LoVo (cell line): ENCODE measurements at regions not wholly inside any gene's neighbourhood (a gene's known extent, or its start where the extent isn't known, plus 50 kb on each side); places are given as distances from the start of the nearest gene placed in this dataset.
"Not testable (repeated sequence)": the region's sequence is repeated elsewhere in the genome, so short reads cannot be mapped to it uniquely, and the experiment has no call there.

Experiments
- DNase-seq: peaks from one replicate; pipeline ENCODE4 v3.0.0-alpha.2; 2016; ENCODE audit warnings: low spot score

DNA sequence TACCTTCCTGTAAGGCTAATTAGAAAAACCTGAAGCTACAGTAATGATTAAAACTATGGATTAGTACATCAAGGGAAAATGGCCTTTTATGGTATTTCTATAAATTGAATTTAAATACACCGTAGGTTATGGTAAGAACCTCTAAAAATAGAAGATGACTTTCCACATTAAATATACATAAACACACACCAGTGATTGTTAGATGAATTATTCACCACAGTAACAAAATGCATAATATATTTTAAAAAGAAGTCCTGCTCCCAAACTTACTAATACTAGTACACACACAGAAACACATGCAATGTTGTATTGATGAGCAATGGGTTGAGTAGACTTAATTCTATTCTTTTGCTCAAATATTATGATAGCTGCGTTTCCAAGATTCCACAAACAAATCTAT lies 277.9 kb upstream of the ANKRD50 start:
- no peak for DNase-seq

DNA sequence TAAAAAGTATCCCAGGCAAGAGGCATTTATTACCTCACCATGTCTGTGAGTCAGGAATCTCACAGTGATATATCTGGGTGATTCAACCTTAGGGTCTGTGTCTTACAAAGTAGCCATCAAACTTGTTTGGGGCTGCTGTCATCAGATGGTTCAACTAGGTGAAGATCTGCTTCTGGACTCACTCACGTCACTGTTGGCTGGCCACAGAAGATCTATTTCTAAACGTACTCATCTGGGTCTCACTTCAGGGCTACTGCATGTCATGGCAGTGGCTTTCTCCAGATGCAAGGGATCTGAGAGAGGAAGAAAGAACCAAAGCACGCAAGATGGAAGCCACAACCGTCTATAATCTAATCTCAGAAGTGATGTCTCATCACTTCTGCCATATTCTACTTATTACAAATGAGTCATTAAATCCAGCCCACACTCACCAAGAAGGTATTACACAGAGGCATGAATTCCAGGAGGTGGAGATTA lies 267.8 kb upstream of the ANKRD50 start:
- no peak for DNase-seq

DNA sequence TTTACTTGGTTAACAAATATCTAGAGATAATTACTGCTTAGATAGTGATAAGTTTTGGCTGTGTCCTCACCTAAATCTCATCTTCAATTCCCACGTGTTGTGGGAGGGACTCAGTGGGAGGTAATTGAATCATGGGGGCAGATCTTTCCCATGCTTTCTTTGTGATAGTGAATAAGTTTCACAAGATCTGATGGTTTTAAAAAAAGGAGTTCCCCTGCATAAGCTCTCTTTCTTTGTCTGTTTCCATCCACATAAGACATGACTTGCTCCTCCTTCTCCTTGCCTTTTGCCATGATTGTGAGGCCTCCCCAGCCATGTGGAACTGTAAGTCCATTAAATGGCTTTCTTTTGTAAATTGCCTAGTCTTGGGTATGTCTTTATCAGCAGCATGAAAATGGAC lies 266.0 kb upstream of the ANKRD50 start:
- DNase-seq = not testable (repeated sequence)

DNA sequence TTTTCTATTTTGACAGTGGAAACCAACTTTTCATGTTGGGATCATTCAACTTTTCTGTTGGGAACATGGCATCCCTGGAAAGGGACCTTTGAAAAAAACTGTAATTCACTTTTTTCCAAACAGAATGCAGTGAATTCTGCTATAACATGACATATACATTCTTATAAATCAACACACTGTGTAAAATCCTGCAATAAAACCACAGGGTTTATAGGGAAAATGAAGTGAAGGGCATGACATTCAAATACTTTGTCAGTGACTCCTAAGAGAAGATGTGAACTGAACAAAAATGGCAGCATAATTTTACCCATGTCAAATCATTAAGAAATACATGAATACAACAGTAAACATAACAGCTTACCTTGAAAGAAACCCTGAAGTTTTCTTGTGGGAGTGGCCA lies 264.5 kb upstream of the ANKRD50 start:
- DNase-seq = no peak

DNA sequence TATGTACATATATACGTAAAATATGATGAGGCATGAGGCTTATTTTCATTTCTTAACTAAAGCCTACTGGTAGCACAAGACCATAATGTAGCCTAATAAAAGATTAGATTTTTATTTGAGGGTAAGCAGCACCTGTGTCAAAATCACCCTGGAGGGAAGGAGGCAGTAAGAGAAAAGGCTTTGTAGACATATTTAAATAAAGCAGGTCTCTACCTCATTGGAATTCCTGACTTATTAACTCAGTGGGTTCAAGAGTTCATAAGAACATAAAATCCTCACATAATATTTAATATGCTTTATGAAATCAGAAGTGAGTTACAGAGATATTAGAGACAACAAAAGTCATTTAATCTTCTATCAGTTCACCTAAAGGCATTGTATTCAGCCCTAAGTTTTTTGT lies 261.6 kb upstream of the ANKRD50 start:
- no peak for DNase-seq

DNA sequence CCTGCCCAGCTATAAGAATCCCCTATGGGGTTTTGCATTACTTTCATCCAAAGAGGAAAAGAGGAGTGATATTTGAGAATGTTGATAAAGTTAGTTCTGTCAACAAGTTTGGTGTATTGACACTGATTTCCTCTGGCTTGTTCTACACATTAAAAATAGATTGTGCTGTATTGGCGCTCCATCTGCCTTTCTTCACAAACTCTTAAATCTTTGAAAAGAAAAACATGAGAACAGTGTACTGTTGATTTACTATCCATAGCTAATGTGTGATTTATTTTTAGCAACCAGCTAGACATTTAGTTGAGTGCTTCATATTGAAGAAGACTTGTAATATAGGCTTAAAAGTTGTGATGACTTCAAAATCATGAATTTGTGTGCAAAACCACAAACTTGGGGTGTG lies 261.2 kb upstream of the ANKRD50 start:
- no peak for DNase-seq

DNA sequence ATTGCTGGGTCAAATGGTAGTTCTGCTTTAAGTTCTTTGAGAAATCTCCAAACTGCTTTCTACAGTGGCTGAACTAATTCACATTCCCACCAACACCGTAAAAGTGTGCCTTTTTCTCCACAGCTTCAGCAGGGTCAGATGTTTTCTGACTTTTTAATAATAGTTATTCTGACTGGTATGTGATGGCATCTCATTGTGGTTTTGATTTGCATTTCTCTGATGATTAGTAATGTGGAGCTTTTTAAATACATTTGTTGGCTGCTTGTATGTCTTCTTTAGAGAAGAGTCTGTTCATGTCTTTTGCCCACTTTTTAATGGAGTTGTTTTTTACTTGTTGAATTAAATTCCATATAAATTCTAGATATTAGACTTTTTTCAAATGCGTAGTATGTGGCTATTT lies 257.5 kb upstream of the ANKRD50 start:
- no peak for DNase-seq

DNA sequence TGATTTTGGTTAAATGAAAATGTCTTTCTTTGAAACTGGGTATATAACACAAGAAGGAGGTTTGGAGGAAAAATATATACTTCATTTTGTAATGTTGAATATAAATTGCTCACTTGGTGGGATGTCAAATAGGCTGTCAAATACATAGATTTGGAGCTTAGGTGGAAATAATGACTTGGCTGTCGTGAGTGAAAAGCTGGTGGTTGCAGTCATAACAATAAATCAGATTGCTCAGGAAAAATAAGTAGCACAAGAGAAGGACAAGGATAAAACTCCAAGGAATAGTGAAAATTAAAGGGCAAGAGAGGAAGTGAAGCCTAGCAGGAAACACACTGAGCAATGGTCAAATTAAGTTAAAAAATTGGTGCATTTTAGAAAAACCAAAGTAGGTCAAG lies 253.0 kb upstream of the ANKRD50 start:
- no peak for DNase-seq

DNA sequence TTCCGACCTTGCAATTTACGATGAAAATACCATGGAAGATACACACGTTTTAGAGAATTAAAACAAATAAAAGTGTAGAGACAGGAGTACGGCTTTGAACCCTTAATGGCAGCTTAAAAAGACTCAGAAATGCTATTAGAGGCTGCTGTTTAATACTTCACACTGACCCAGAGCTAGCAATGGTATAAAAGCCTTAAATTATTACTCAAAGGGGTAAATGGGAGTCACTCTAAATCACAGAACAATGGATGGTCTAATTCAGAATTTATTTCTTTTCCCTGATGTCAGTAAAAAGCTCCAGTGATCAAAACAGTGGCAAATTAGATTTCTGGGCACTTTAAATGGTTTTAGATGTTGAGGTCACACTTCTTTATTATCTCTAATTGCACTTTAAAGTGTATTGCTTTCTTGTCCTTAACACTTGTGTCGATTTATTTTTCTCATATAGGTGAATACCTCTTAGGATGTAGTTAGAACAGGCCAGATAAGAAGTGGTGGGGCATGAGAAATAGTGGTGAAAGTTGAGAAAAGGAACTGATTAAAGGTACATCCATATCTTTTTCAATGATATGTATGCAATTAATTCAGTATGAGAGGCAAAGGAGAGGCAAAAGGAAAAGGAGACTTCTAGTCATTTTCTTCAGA lies 252.4 kb upstream of the ANKRD50 start:
- DNase-seq = no peak

DNA sequence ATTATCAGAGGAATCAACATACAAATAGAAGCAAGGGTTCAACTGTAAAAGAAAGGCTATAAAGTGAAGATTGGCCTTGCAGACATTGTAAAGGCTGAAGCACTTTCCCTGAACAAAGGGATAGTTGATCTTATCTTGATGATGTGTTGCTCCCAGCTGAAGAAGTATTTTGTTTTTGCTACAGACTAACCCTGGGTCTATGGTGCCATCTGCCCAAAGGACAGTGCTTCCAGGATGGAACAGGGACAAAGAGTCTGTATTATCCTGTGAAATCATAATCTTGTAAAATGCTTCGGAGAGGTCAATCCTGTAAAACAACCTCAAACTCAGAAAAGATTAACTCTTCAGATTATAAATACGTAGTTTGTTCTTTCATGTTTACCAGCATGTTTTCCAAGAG lies 251.7 kb upstream of the ANKRD50 start:
- DNase-seq = no peak

DNA sequence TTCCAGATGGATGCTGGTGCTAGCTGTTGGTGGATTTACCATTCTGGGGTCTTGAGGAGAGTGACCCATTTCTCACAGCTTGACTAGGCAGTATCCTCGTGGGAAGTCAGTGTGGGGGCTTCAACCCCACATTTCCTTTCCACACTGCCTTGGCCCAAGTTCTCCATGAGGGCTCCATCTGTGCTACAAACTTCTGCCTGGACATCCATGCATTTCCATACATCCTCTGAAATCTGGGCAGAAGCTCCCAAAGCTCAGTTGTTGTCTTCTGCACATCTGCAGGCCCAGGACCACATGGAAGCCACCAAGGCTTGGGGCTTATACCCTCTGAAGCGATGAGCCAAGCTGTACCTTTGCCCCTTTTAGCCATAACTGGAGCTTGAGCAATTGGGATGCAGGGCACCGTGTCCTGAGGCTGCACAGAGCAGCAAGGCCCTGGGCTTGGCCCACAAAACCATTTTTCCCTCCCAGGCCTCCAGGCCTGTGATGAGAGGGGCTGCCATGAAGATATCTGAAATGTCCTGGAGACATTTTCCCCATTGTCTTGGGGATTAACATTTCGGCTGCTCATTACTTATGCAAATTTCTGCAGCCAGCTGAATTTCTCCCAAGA lies 248.7 kb upstream of the ANKRD50 start:
- no peak for DNase-seq

DNA sequence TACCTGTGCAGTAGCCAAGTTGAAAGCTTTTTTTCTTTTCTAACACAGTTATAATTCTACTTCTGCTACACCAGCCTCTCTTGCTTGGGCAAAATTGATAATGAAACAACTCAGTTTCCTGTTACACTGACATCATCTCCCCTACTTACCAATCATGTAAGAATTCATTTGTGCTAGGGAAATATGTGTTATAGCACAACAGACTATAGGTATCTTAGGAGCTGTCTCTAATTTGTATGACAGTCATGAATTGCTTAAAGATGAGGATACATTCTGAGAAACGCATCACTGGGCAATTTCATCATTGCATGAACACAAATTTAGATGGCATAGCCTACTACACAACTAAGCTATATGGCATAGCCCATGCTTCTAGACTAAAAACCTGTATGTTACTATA lies 246.3 kb upstream of the ANKRD50 start:
- DNase-seq = no peak

DNA sequence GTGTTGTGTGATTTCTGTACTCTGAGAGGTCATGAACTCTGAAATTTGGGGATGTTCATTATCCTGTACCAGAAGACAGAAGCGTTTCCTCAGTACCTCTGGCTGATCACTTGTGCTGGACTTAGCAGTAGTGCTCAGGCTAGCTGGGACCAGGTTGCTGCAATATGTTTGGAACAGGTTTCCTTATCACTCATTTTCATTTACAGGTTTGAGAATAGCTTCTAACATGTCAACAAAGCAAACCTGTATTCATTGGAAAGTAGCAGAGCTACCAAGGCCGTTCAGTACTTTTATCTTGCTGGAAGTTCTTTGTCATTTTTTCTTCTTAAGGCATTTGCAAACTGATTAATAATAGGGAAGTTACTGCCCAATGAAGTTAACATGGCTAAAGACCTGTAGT lies 242.9 kb upstream of the ANKRD50 start:
- no peak for DNase-seq

DNA sequence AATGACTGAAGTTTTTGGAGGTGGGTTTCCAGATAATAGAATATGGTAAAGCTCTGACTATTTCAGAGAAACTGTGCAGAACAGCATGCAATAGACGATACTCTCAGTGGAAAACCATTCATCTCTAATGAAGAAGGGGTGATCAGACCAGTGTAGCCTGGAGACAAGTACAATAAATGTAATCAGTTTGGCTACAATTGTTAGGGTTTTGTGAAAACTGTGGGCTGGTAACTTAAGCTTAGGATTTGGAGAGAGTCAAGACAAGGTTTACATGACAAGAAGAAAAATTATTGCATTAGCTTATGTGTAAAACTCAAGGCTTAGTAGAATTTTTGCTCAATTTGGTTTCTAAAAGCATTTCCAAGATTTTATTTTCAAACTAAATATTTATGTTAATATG lies 241.5 kb upstream of the ANKRD50 start:
- no peak for DNase-seq

DNA sequence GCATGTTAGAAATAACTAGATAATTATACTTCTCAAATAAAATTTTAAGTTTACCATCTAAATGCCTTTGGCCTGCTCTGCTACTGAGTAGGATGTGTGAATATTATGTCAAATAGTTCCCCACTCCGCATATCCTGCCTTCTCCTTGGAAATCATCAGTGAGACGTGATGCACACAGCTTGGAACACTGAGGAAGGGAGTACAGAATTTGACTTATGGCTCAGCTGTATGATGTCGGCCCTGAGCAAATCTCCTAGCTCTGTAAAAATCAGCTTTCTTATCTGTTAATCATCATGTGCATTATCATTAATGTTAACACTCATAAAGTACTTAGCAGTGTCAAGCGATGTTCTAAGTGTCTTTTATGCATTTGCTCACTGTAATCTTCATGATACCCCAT lies 241.0 kb upstream of the ANKRD50 start:
- DNase-seq = no peak

DNA sequence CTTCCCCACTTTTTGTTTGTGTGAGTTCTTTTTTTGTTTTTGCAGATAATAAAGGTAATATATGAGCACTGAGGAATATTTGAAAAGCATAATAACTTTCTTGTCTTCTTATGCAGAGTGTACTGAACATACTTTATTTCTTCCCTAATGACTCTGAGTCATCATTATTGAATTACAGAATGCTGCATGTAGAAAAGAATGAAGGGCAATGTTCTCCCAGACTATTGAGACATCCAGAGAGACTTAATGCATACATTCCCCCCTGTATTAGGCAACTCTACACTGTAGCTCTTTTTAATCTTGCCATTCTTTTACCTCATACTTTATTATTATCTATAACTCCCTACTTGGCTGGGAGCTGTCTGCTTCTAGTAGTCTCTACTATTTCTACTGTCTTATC lies 240.5 kb upstream of the ANKRD50 start:
- no peak for DNase-seq

DNA sequence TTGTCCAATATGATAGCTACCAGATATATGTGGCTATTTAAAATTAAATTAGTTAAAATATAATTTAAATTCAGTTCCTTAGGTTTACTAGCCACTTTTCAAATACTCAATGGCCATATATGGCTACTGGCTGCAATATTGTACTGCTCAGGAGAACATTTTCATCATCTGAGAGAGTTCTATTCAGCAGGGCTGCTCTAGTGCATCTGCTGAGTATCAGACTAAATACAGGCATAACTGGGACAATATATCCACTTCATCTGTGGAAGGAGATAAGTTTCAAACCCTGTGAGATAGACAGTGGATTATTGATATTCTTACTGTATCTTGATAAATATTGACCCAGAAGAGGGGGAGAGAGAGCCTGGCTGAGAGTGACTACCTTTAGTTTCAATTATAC lies 240.1 kb upstream of the ANKRD50 start:
- DNase-seq = no peak

DNA sequence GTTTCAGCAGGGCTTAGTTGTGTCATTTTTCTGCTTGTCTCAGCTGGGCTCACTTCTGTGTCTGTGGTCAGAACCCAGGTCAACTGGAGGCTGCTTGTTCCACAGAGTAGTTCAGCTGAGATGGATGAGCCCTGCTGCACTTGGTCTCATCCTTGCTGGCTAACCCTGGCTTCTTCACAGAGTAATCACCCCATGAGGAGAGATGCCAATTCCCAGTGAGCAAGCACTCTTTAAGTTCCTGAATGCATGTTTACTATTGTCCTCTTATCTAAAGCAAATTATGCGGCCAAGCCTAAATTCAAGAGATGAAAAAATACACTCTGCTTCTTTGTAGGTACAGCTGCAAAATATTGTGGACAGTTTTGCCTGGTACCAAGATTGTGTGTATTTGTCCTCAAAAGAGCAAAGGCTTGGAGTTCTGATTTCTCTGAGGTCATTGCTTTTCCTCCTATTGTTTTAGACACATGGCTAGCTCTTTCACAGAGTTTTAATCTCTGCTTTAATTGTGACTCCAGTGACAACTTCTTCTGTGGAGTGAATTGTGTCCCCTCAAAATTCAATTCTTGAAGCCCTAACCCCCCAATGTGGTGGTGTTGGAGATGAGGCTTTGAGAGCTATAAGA lies 236.6 kb upstream of the ANKRD50 start:
- no peak for DNase-seq

DNA sequence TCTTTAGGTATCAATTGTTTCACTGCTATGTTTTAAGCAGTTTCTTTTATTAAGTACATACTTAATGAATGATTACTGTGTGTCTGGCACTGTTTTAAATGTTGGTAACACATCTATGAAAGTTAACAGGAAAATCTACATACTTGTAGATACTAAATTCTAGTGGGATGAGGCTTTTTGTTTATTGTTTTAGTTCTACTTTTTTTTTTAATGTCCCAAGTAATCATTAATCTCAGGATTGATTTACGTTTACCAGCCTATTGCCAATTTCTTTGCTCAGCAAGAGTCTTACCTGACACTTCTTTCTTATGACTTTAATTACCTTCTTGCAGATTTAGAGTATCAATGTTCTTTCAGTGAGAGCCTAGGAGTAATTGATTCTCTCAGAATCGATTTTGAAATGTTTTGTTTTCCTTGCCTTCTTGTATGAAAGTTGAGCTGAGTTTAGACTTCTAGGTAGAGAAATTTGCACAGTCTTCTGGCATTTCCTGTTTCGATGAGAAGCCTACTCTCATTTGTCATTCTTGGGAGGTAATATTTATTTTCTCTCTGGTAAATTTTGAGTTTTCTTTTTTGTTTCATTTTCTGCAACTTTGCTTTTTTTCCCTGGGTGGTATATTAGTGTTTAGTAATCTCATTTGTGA lies 235.2 kb upstream of the ANKRD50 start:
- DNase-seq = no peak

DNA sequence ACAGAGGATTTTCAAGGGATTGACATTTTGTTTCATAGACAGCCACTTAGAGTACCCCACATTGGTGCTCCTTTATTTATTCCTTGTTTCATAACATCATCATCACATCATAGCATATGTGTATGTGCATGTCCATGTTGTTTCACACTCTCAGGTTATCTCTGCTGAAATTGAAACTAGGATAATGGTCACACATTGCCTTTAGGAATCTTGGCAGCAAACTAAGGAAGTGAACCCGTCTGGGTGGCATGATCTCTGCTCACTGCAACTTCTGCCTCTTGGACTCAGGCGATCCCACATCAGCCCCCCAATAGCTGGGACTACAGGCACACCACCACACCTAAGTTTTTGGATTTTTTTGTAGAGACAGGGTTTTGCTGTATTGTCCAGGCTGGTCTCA lies 234.2 kb upstream of the ANKRD50 start:
- DNase-seq = no peak

DNA sequence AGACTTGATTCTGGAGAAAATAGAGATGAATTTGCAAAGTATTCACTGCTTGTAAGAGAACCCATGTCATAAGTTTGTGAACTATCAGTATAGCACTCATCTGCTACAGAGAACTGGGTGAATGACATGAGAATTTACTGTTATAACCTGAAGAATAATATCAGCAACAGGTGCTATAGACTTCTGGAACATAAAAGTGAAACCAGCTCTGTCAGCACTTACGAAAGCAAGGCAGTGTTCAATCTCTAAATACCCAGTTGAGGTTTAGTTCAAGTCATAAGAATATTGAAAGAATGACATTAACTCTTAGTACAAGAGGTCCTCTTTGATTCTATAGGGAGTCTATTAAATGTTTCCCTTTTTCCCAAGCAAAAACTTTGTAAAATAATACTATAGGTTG lies 232.9 kb upstream of the ANKRD50 start:
- DNase-seq = peak; percentile 12

DNA sequence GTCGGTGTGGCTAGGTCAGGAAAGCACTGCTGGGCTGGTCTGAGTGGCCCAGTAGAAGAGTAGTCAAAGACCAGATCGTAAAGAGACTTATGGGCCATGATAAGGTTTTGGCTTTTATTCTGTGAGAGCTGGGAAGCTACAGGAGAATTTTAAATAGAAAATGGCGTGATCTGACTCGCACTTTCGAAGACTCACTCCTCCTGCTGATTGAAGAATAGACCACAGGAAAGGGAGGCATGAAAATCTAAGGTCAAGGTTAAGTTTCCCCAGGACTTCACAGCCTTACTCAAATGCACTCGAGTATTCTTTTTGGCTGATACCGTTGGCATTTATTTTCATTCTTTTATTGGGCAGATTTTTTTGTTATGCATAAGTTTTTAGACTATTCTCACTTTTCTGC lies 231.4 kb upstream of the ANKRD50 start:
- DNase-seq = no peak

DNA sequence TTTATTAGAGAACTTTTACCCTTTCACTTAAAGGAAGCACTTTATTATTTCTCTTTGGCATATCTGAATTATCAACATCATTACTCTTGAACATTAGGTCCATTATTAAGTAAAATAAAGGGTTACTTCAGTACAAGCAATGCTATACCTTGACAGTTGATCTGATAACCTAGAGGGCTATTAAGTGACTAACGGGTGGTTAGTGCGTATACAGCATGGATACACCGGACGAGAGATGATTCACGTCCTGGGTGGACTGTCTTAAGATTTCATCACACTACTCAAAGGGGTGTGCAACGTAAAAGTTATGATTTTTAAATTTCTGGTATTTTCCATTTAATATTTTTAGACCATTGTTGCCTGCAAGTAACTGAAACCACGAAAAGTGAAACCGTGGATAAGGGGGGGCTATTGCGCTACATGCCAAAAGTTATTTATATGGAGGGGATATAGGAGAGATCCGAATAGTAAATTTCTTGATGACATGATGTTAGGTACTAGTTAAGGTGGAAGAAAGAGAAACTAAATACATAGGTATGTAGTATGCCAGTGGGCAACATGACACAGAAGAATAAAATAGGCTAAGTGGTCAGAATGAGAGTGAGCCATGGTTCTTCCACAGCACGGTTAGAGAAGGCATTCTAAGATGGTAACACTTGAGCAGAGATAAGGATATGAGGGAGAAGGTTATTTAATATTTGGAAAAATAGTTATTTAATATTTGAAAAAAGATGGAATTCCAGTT lies 230.8 kb upstream of the ANKRD50 start:
- DNase-seq = no peak
